HG02588 (cell line): ENCODE measurements at regions not wholly inside any gene's neighbourhood (a gene's known extent, or its start where the extent isn't known, plus 50 kb on each side); places are given as distances from the start of the nearest gene placed in this dataset.
"Not testable (repeated sequence)": the region's sequence is repeated elsewhere in the genome, so short reads cannot be mapped to it uniquely, and the experiment has no call there.

Source experiments
- ATAC-seq: cut with Tn5 transposase; IDR thresholded peaks from one replicate; pipeline ENCODE4 v1.9.1; 2021; ENCODE audit warnings: mild to moderate bottlenecking, moderate library complexity; ENCODE audit not compliant: unreplicated experiment

DNA sequence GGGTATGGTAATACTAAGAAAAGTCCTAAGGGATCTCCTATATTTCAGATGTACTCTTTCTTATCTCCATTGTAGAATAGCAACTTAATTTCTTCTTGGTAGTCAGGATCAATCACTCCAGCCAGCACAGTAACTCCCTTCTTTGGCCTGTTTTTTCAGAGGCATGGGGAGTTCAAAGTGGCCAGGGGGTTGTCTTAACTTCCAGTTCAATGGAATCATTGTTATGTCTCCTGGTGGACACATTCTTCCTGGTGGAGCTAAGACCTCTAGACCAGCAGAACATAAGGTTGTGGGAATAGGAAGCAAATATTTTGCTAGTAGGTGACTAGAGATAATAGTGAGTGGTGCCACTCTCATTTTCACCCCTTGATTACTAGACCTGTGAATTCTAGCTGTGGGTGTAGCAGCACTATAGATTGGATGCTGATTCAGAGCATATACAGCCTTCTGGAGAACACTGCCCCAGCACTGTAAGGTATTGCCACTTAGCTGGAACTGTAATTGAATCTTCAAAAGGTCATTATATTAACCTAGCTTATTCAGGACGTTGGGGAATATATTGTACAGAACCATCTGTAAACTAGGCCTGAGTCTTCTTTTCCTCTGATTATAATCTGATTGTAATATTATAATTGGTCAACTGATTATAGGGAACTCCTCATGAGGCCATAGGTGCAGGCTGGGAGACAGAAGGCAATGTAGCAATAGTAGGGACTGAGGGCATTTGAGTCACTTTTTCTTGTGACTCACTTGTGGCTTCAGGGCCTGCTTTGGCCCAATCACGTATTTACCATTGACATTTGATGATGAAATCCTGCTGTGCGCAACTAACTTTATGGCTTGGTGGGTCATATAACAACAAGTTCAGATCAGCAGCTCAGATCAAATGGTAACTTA, 60.2 kb upstream of the ATP2B1 start:
- ATAC-seq = no peak

DNA sequence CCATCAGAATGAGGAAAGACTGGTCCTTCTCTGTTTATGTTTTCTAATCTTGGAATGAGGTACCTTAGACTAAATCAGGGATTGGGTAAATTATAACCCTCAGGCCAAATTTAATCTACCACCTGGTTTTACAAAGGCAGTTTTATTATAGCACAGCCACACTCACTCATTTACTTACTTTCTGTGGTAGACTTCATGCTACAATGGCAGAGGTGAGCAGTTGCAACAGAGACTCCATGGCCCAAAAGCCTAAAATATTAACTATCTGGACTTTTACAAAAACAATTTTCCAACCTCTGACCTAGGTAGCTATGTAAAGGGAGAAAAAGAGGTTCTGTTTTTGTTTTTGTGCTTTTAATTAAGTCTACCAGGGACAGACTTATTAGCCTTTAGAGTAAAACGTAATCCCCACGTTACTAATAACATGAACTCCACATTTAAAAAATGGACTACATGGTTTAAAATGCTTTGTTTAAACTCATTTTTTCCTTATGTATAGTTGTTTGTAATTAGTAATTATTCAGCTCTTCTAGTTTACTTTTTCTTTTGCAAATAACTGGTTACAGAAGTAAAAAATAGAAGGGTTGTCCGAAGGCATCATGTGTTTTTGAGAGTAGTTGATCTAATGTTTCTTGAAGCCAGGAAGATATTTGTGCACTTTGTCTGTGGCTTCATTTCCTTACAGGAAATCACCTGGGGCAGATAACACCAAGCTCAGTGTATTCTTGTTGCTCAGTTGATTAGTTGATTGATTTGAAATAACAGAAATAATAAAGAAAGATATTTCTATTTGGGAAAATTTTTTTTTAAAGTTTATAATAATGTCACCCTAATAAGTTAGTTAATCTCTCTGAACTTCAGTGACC, 57.6 kb upstream of the ATP2B1 start:
- peak; percentile 81 for ATAC-seq

DNA sequence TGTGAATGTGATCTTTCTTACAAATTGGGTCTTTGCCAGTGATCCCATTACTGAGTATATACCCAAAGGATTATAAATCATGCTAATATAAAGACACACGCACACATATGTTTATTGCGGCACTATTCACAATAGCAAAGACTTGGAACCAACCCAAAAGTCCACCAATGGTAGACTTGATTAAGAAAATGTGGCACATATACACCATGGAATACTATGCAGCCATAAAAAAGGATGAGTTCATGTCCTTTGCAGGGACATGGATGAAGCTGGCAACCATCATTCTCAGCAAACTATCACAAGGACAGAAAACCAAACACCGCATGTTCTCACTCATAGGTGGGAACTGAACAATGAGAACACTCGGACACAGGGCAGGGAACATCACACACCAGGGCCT, 55.5 kb upstream of the ATP2B1 start:
- ATAC-seq = not testable (repeated sequence)

DNA sequence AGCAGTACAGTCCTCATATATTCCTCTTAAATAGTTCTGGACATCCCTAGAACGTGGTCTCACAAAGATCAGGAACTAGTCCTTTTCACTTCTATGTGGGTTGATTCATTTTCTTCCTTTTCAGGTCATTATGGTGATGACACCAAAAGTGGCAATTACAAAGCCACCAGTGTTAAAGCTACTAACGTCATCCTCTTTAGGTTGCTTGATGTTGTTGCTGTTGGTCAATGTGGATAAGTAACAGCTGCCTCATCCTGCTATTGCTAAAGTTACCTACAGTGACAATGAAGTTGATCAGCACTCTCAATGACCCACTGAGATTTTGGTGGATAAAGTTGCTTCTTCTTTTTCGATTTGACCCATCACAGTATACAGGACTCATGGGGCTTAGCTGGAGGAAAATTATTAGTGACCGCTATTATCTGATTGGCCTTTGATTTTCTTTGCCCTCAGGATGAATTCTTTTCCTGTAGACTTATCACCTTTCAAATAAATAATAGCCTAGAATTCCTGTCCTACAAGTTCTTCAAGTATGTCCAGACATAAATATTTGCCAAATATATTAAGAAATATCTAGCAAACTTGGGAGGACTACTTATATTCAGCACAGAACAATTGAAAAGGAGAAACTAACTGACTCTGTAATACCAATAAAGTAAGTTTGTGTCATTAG, 54.0 kb upstream of the ATP2B1 start:
- no peak for ATAC-seq

DNA sequence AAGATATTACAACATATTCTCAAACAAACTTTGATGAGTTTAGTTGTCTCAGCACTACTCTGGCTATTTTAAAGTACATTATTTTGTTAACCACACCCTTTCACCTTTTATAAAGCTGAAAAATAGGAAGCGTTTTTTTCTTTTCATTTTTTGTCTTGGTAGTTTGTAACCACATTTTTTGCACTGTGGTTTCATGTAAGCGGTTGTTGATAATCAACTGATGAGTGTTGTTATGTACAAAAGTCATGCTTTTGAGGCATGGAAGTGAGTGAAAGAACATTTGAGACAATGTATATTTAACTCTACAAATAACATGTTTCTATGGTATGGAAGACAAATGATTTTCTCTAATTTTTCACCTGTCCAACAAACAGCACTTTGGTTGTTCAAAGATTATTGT, 52.1 kb upstream of the ATP2B1 start:
- no peak for ATAC-seq
